Left lung (tissue), 4 donors: ENCODE measurements at regions not wholly inside any gene's neighbourhood (a gene's known extent, or its start where the extent isn't known, plus 50 kb on each side); places are given as distances from the start of the nearest gene placed in this dataset.

Experiments used
- ATAC-seq: fragments of 200-7000 bp; cut with Tn5 transposase; one replicate; pipeline ENCODE4 v1.9.1; 2020; ENCODE audit warnings: moderate library complexity
- DNase-seq, 4 donors: peaks; one replicate each; pipeline ENCODE4 v3.0.0-alpha.2; 2013 to 2020
- H3K27ac ChIP-seq, 2 donors: fragments of 200-600 bp; sonication (generic) in 1 of 2; one replicate each; pipeline versions ENCODE4 v1.5.0 to v1.8.0; 2020 to 2021
- H3K27me3 ChIP-seq, 2 donors: fragments of 200-600 bp; sonication (generic) in 1 of 2; one replicate each; pipeline versions ENCODE4 v1.5.0 to v1.8.0; 2020 to 2021
- H3K36me3 ChIP-seq, 2 donors: fragments of 200-600 bp; sonication (generic) in 1 of 2; one replicate each; pipeline versions ENCODE4 v1.5.0 to v1.8.0; 2020 to 2021
- H3K4me1 ChIP-seq, 2 donors: fragments of 200-600 bp; one replicate each; pipeline ENCODE4 v1.8.0; 2021
- H3K4me3 ChIP-seq, 2 donors: fragments of 200-600 bp; sonication (generic) in 1 of 2; one replicate each; pipeline versions ENCODE4 v1.5.0 to v1.8.0; 2020 to 2021; ENCODE audit warnings: mild to moderate bottlenecking in 1 of 2
- H3K9me3 ChIP-seq, 2 donors: fragments of 200-600 bp; sonication (generic) in 1 of 2; one replicate each; pipeline versions ENCODE4 v1.5.0 to v1.8.0; 2020 to 2021
- intact Hi-C, 2 donors: fragments of 100-400 bp; cut with DNase I; formaldehyde crosslinking; loops; one replicate each; pipeline versions ENCODE4 v1.11.2 to v1.14.2; 2022
- TF ChIP-seq, protein P1 (sequence below), 2 donors: fragments of 200-600 bp; sonication (generic) in 1 of 2; IDR thresholded peaks; one replicate each; pipeline versions ENCODE4 v1.5.0 to v1.8.0; 2021; ENCODE audit warnings: antibody characterized with exemption in 2 of 2
- donor health status: DM: no; HTN: yes; CAD: no.
- donor health status: DM: no; HTN: no; CAD: no.

GRCh38 chr3:73270839-73271483, 209.5 kb downstream of the EBLN2 start:
- ATAC-seq = no peak
- H3K4me1 ChIP-seq = no peaks in the 10 kb centered on the region
- DNase-seq = peak in 1 of 4 donors; percentile 56
- no peak overlapping the region for H3K27ac ChIP-seq
- TF ChIP-seq, protein P1, sequence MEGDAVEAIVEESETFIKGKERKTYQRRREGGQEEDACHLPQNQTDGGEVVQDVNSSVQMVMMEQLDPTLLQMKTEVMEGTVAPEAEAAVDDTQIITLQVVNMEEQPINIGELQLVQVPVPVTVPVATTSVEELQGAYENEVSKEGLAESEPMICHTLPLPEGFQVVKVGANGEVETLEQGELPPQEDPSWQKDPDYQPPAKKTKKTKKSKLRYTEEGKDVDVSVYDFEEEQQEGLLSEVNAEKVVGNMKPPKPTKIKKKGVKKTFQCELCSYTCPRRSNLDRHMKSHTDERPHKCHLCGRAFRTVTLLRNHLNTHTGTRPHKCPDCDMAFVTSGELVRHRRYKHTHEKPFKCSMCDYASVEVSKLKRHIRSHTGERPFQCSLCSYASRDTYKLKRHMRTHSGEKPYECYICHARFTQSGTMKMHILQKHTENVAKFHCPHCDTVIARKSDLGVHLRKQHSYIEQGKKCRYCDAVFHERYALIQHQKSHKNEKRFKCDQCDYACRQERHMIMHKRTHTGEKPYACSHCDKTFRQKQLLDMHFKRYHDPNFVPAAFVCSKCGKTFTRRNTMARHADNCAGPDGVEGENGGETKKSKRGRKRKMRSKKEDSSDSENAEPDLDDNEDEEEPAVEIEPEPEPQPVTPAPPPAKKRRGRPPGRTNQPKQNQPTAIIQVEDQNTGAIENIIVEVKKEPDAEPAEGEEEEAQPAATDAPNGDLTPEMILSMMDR (IDR thresholded peaks at IDR 0.05) = no peak
- H3K36me3 ChIP-seq = no peaks in the 10 kb centered on the region
- H3K9me3 ChIP-seq = no peaks in the 10 kb centered on the region
- H3K27me3 ChIP-seq = no peaks in the 10 kb centered on the region
- intact Hi-C loops = no loop called here
- H3K4me3 ChIP-seq = no peak overlapping the region

DNA sequence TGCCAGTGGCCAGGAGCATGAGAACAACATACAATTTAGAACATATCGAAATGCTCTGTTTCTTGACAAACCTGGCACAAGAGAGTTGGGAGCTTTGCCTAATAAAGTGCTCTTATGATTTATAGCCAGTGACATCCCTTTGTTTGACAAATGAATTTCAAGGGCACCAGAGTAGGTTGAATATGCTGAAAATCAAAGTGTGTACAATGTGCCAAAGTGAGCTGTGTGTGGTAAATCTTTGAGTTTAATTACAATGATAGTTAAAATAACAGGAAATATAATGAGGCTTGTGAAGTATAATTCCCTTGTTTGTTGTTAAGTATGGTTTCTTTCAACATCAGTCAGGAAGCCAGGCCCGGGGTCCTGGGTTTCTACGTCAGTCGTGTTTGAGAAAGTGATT, 211.9 kb downstream of the EBLN2 start:
- H3K27me3 ChIP-seq = no peaks in the 10 kb centered on the region
- intact Hi-C loops = no loop called here
- TF ChIP-seq, protein P1 (IDR thresholded peaks at IDR 0.05) = no peak
- H3K4me3 ChIP-seq = no peak overlapping the region
- H3K4me1 ChIP-seq = no peaks in the 10 kb centered on the region
- ATAC-seq = no peak
- no peaks in the 10 kb centered on the region for H3K36me3 ChIP-seq
- H3K27ac ChIP-seq = no peak overlapping the region
- H3K9me3 ChIP-seq = no peaks in the 10 kb centered on the region
- DNase-seq = peak in 2 of 4 donors; percentile 49 to 62

DNA sequence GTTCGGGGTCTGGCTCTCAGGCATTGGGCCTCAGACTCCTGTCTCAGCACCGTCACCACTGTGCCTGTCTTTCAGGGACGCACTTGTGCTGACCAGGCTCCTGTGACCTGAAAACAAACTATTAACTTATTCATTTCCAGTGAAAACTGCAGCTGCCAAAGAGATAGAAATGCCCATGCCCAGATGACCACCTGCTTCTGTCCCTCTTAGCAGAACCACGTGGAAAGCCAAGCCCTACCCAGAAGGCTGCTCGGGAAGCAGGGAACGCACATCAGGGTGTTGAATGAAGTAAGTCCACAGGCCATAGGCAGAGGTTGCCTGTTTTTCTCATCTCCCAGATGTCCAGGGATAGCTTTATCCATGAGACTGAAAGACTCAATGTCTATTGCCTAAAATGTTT, 219.3 kb downstream of the EBLN2 start:
- H3K27ac ChIP-seq = no peak overlapping the region
- intact Hi-C loops = no loop called here
- no peak for ATAC-seq
- no peaks in the 10 kb centered on the region for H3K27me3 ChIP-seq
- H3K4me1 ChIP-seq = no peaks in the 10 kb centered on the region
- H3K9me3 ChIP-seq = no peaks in the 10 kb centered on the region
- TF ChIP-seq, protein P1 (IDR thresholded peaks at IDR 0.05) = no peak
- no peak for DNase-seq
- no peaks in the 10 kb centered on the region for H3K36me3 ChIP-seq
- H3K4me3 ChIP-seq = no peak overlapping the region

- H3K36me3 ChIP-seq = no peaks in the 10 kb centered on the region
- DNase-seq (no peak), ATAC-seq (no peak)
- TF ChIP-seq, protein P1 (IDR thresholded peaks at IDR 0.05) = no peak
- no peaks in the 10 kb centered on the region for H3K4me1 ChIP-seq
- no peak overlapping the region for H3K4me3 ChIP-seq
- H3K27ac ChIP-seq = no peak overlapping the region
- intact Hi-C loops = no loop called here
- no peaks in the 10 kb centered on the region for H3K27me3 ChIP-seq
- no peaks in the 10 kb centered on the region for H3K9me3 ChIP-seq
These were observed 223.0 kb downstream of the EBLN2 start for GRCh38 chr3:73284472-73284871.

- ATAC-seq (no peak), DNase-seq (no peak)
- H3K27ac ChIP-seq = no peak overlapping the region
- no peak overlapping the region for H3K4me3 ChIP-seq
- intact Hi-C loops = no loop called here
- TF ChIP-seq, protein P1 (IDR thresholded peaks at IDR 0.05) = no peak
- no peaks in the 10 kb centered on the region for H3K27me3 ChIP-seq
- H3K36me3 ChIP-seq = no peaks in the 10 kb centered on the region
- no peaks in the 10 kb centered on the region for H3K4me1 ChIP-seq
- no peaks in the 10 kb centered on the region for H3K9me3 ChIP-seq
These were observed 230.1 kb downstream of the EBLN2 start for GRCh38 chr3:73291541-73291940.
